HS-5 (cell line): ENCODE measurements at regions not wholly inside any gene's neighbourhood (a gene's known extent, or its start where the extent isn't known, plus 50 kb on each side); places are given as distances from the start of the nearest gene placed in this dataset.
"Not testable (repeated sequence)": the region's sequence is repeated elsewhere in the genome, so short reads cannot be mapped to it uniquely, and the experiment has no call there.

Source experiments
- DNase-seq: peaks from one replicate; pipeline ENCODE4 v3.0.0-alpha.2; 2012; ENCODE audit warnings: low read depth

GRCh38 chr3:22759636-22760310 is 443.4 kb upstream of the UBE2E2 start:
- DNase-seq, result no peak

- DNase-seq, result no peak
Measured at GRCh38 chr3:22765679-22766078, 437.4 kb upstream of the UBE2E2 start.

- DNase-seq, result no peak
Measured at GRCh38 chr3:22777834-22778233, 425.3 kb upstream of the UBE2E2 start.

- peak; percentile 5 for DNase-seq
Measured at GRCh38 chr3:22779737-22780136, 423.4 kb upstream of the UBE2E2 start.

GRCh38 chr3:22792533-22792932 is 410.6 kb upstream of the UBE2E2 start:
- DNase-seq, result no peak

- DNase-seq, result no peak
Measured at GRCh38 chr3:22795917-22796316, 407.2 kb upstream of the UBE2E2 start.

- no peak for DNase-seq
Measured at GRCh38 chr3:22798461-22798860, 404.7 kb upstream of the UBE2E2 start.

- no peak for DNase-seq
Measured at GRCh38 chr3:22819209-22819608, 383.9 kb upstream of the UBE2E2 start.

- DNase-seq, result peak; percentile 8
Measured at GRCh38 chr3:22835041-22835440, 368.1 kb upstream of the UBE2E2 start.

GRCh38 chr3:22836131-22836530 is 367.0 kb upstream of the UBE2E2 start:
- no peak for DNase-seq

GRCh38 chr3:22843854-22844253 is 359.3 kb upstream of the UBE2E2 start:
- no peak for DNase-seq

GRCh38 chr3:22846566-22846965 is 356.6 kb upstream of the UBE2E2 start:
- DNase-seq, result no peak

GRCh38 chr3:22849583-22849982 is 353.5 kb upstream of the UBE2E2 start:
- DNase-seq, result not testable (repeated sequence)

GRCh38 chr3:22856811-22857210 is 346.3 kb upstream of the UBE2E2 start:
- DNase-seq, result no peak

GRCh38 chr3:22858486-22858885 is 344.6 kb upstream of the UBE2E2 start:
- no peak for DNase-seq

- DNase-seq, result no peak
Measured at GRCh38 chr3:22859618-22860017, 343.5 kb upstream of the UBE2E2 start.

- DNase-seq, result no peak
Measured at GRCh38 chr3:22861426-22861825, 341.7 kb upstream of the UBE2E2 start.

- no peak for DNase-seq
Measured at GRCh38 chr3:22862111-22862510, 341.0 kb upstream of the UBE2E2 start.

- DNase-seq, result not testable (repeated sequence)
Measured at GRCh38 chr3:22882834-22883233, 320.3 kb upstream of the UBE2E2 start.

GRCh38 chr3:22885039-22885438 is 318.1 kb upstream of the UBE2E2 start:
- no peak for DNase-seq

- no peak for DNase-seq
Measured at GRCh38 chr3:22885574-22886341, 317.4 kb upstream of the UBE2E2 start.

- DNase-seq, result no peak
Measured at GRCh38 chr3:22886439-22887068, 316.6 kb upstream of the UBE2E2 start.

- DNase-seq, result peak; percentile 4
Measured at GRCh38 chr3:22887664-22888291, 315.3 kb upstream of the UBE2E2 start.
